ENCODE measurements at regions not wholly inside any gene's neighbourhood (a gene's known extent, or its start where the extent isn't known, plus 50 kb on each side); places are given as distances from the start of the nearest gene placed in this dataset.

GRCh38 chr7:32216759-32217158 lies 146.6 kb upstream of the PDE1C start:
- Histone ChIP-seq H4K20me1 (ENCODE audit: insufficient read depth) (no peaks in the 10 kb centered on the region), H3K27ac (ENCODE audit: low read depth, low read length) (no peak overlapping the region), H3K36me3 (ENCODE audit: control insufficient read depth in 1 of 2, insufficient read depth in 2 of 2, low read length in 2 of 2) (no peaks in the 10 kb centered on the region), H3K9me2 (ENCODE audit: insufficient read depth) (no peaks in the 10 kb centered on the region), H3K4me1 (ENCODE audit: control insufficient read depth in 1 of 2, insufficient read depth in 2 of 2, low read length in 2 of 2) (no peaks in the 10 kb centered on the region), H3K4me3 (replicated peaks in 1 of 2; ENCODE audit: low read depth in 1 of 2, low read length in 2 of 2) (no peak overlapping the region), H3K4me2 (ENCODE audit: low read length) (no peak overlapping the region), H3K9ac (ENCODE audit: low read length) (no peak overlapping the region), H3K9me3 (ENCODE audit: control insufficient read depth in 1 of 2, insufficient read depth in 1 of 2, low read depth in 1 of 2, low read length in 2 of 2) (no peaks in the 10 kb centered on the region), H3K79me2 (ENCODE audit: insufficient read depth, low read length) (no peaks in the 10 kb centered on the region), H3K27me3 (ENCODE audit: insufficient read depth, low read length) (peaks cover 56% of the 10 kb centered on the region), H2AFZ (ENCODE audit: low read depth, low read length, poor library complexity, severe bottlenecking) (no peak overlapping the region)
- ChIA-PET RAD21 (ENCODE audit: low non-redundant PET in 1 of 2, low total read pairs in 2 of 2, uncharacterized antibody in 2 of 2, unreplicated experiment in 2 of 2) (no interaction called here), POLR2A (no interaction called here), CTCF (no interaction called here)
- ATAC-seq (no peak), DNase-seq (ENCODE audit: low read depth, low spot score) (no peak)
- TF ChIP-seq JUND (IDR thresholded peaks at IDR 0.05) = no peak
- TF ChIP-seq ZNF274 (IDR thresholded peaks at IDR 0.05; ENCODE audit: low read depth, low read length) = no peak
- no peak for TF ChIP-seq ATF3 (IDR thresholded peaks at IDR 0.05)
- no peak for TF ChIP-seq RAD21 (IDR thresholded peaks at IDR 0.05; ENCODE audit: low read depth)
- no peak for TF ChIP-seq ELF1 (IDR thresholded peaks at IDR 0.05; ENCODE audit: borderline replicate concordance, low read depth)
- no peak for TF ChIP-seq ZBTB33 (IDR thresholded peaks at IDR 0.05; ENCODE audit: extremely low read depth, insufficient replicate concordance, low read length)
- TF ChIP-seq EZH2 (IDR thresholded peaks at IDR 0.05) = no peak
- TF ChIP-seq REST (IDR thresholded peaks at IDR 0.05; ENCODE audit: low read depth) = no peak
- TF ChIP-seq FOSL1 (IDR thresholded peaks at IDR 0.05; ENCODE audit: low read depth) = no peak
- TF ChIP-seq SP1 (IDR thresholded peaks at IDR 0.05; ENCODE audit: low read depth) = no peak
- no peak for TF ChIP-seq SIN3A (IDR thresholded peaks at IDR 0.05; ENCODE audit: low read depth)
- no peak for TF ChIP-seq ZFX (IDR thresholded peaks at IDR 0.05)
- TF ChIP-seq POLR2AphosphoS5 (IDR thresholded peaks at IDR 0.05; ENCODE audit: low read depth, low read length) = no peak
- no peak for TF ChIP-seq EZH2phosphoT487 (IDR thresholded peaks at IDR 0.05; ENCODE audit: borderline replicate concordance)
- no peak for TF ChIP-seq TCF7L2 (IDR thresholded peaks at IDR 0.05; ENCODE audit: borderline replicate concordance, extremely low read depth, insufficient read depth, insufficient read length)
- no TSS peak for BruUV-seq (replicated peaks)
- intact Hi-C loops (cut with micrococcal nuclease) = no loop called here

All from HCT116 (cell line).